Neural cell (in vitro differentiated cells): ENCODE measurements at regions not wholly inside any gene's neighbourhood (a gene's known extent, or its start where the extent isn't known, plus 50 kb on each side); places are given as distances from the start of the nearest gene placed in this dataset.

Experiments
- H2AFZ ChIP-seq: fragments of 200-600, 300-800 bp; sonication (generic), shearing (Covaris generic); 2 replicates; pipeline ENCODE4 v1.6.0; 2014; ENCODE audit warnings: low read depth, mild to moderate bottlenecking, antibody characterized with exemption, low read length, moderate library complexity
- H3F3A ChIP-seq: fragments of 200-600 bp; shearing (Covaris generic); 2 replicates; pipeline ENCODE4 v1.6.1; 2016; ENCODE audit warnings: mild to moderate bottlenecking, moderate library complexity, mixed read lengths, antibody characterized with exemption, low read length; ENCODE audit not compliant: insufficient read depth, poor library complexity, severe bottlenecking
- H3K27ac ChIP-seq: fragments of 200-600, 300-800 bp; sonication (generic), shearing (Covaris generic); 2 replicates; pipeline ENCODE4 v1.5.1; 2014; ENCODE audit warnings: mild to moderate bottlenecking, low read length, moderate library complexity
- H3K27me3 ChIP-seq: fragments of 300-800, 200-600 bp; sonication (generic), shearing (Covaris generic); 2 replicates; pipeline ENCODE4 v1.6.0; 2014; ENCODE audit warnings: mild to moderate bottlenecking, low read depth, low read length, moderate library complexity; ENCODE audit not compliant: insufficient read depth
- H3K36me3 ChIP-seq: fragments of 300-800, 200-600 bp; sonication (generic), shearing (Covaris generic); 2 replicates; pipeline ENCODE4 v1.5.1; 2014; ENCODE audit warnings: mild to moderate bottlenecking, antibody characterized with exemption, low read length, moderate library complexity; ENCODE audit not compliant: insufficient read depth
- H3K4me2 ChIP-seq: fragments of 300-800, 200-600 bp; sonication (generic), shearing (Covaris generic); 2 replicates; pipeline ENCODE4 v1.6.0; 2014; ENCODE audit warnings: mild to moderate bottlenecking, low read length
- H3K4me3 ChIP-seq: fragments of 300-800, 200-600 bp; sonication (generic), shearing (Covaris generic); 2 replicates; pipeline ENCODE4 v1.5.1; 2014; ENCODE audit warnings: mild to moderate bottlenecking, low read length, moderate library complexity
- H3K79me2 ChIP-seq: fragments of 200-600 bp; shearing (Covaris generic); replicated peaks from 2 replicates; pipeline ENCODE4 v1.6.0; 2014; ENCODE audit warnings: mild to moderate bottlenecking, low read length, moderate library complexity; ENCODE audit not compliant: insufficient read depth
- H3K9ac ChIP-seq: fragments of 300-800, 200-600 bp; sonication (generic), shearing (Covaris generic); 2 replicates; pipeline ENCODE4 v1.6.1; 2016; ENCODE audit warnings: mild to moderate bottlenecking, low read length, mixed read lengths
- H3K9me2 ChIP-seq: fragments of 200-600 bp; shearing (Covaris generic); 2 replicates; pipeline ENCODE4 v1.6.1; 2016; ENCODE audit warnings: mild to moderate bottlenecking, low read length, mixed read lengths; ENCODE audit not compliant: insufficient read depth
- H3K9me3 ChIP-seq: fragments of 200-600, 300-800 bp; sonication (generic), shearing (Covaris generic); 2 replicates; pipeline ENCODE4 v1.6.1; 2016; ENCODE audit warnings: mild to moderate bottlenecking, mixed run types, low read length, moderate library complexity, mixed read lengths
- H4K20me1 ChIP-seq: fragments of 200-600 bp; shearing (Covaris generic); 2 replicates; pipeline ENCODE4 v1.6.1; 2016; ENCODE audit warnings: mild to moderate bottlenecking, mixed run types; ENCODE audit not compliant: insufficient read depth
- EP300 ChIP-seq: fragments of 450-650 bp; conservative IDR thresholded peaks from 2 replicates; pipeline ENCODE4 v1.6.1; 2014; ENCODE audit warnings: antibody characterized with exemption, mild to moderate bottlenecking, moderate library complexity; ENCODE audit not compliant: poor library complexity, severe bottlenecking
- EZH2 ChIP-seq: fragments of 200-600, 300-800 bp; shearing (Covaris generic), sonication (generic); IDR thresholded peaks from 2 replicates; pipeline ENCODE4 v1.6.1; 2014; ENCODE audit warnings: antibody characterized with exemption, low read length, borderline replicate concordance, mild to moderate bottlenecking; ENCODE audit not compliant: insufficient read depth, poor library complexity, severe bottlenecking
- MXI1 ChIP-seq: fragments of 450-650 bp; conservative IDR thresholded peaks from 2 replicates; pipeline ENCODE4 v1.6.1; 2014; ENCODE audit warnings: antibody characterized with exemption, mild to moderate bottlenecking; ENCODE audit not compliant: poor library complexity, severe bottlenecking
- POLR2AphosphoS5 ChIP-seq: IDR thresholded peaks from 2 replicates; pipeline ENCODE4 v1.6.1; 2012
- RAD21 ChIP-seq: fragments of 450-650 bp; conservative IDR thresholded peaks from 2 replicates; pipeline ENCODE4 v1.6.1; 2014; ENCODE audit warnings: antibody characterized with exemption, mild to moderate bottlenecking, moderate library complexity
- SMC3 ChIP-seq: fragments of 450-650 bp; conservative IDR thresholded peaks from 2 replicates; pipeline ENCODE4 v1.6.1; 2014; ENCODE audit warnings: antibody characterized with exemption, mild to moderate bottlenecking, moderate library complexity; ENCODE audit not compliant: poor library complexity
- TAF1 ChIP-seq: IDR thresholded peaks from 2 replicates; pipeline ENCODE4 v1.6.1; 2012; ENCODE audit warnings: low read depth
- TF ChIP-seq, protein P1 (sequence below): fragments of 450-650 bp; IDR thresholded peaks from 2 replicates; pipeline ENCODE4 v1.5.1; 2014; ENCODE audit warnings: antibody characterized with exemption, mild to moderate bottlenecking, moderate library complexity; ENCODE audit not compliant: poor library complexity, severe bottlenecking
- TF ChIP-seq, protein P2 (sequence below): IDR thresholded peaks from 2 replicates; pipeline ENCODE4 v1.6.1; 2012; ENCODE audit warnings: borderline replicate concordance

GRCh38 chr7:125516194-125516593 is 586.6 kb upstream of the POT1 start:
- Histone ChIP-seq H3K27me3 (no peaks in the 10 kb centered on the region), H3K9me3 (no peaks in the 10 kb centered on the region), H2AFZ (no peak overlapping the region), H3K9ac (no peak overlapping the region), H3F3A (no peaks in the 10 kb centered on the region), H4K20me1 (no peaks in the 10 kb centered on the region), H3K36me3 (no peaks in the 10 kb centered on the region), H3K4me2 (no peak overlapping the region), H3K4me3 (no peak overlapping the region), H3K9me2 (no peaks in the 10 kb centered on the region), H3K27ac (no peak overlapping the region), H3K79me2 (no peaks in the 10 kb centered on the region)
- TF ChIP-seq EZH2 (no peak), RAD21 (no peak), MXI1 (no peak), EP300 (peak; percentile 32), TAF1 (no peak), SMC3 (no peak), POLR2AphosphoS5 (peak; percentile 31)
- TF ChIP-seq, protein P1, sequence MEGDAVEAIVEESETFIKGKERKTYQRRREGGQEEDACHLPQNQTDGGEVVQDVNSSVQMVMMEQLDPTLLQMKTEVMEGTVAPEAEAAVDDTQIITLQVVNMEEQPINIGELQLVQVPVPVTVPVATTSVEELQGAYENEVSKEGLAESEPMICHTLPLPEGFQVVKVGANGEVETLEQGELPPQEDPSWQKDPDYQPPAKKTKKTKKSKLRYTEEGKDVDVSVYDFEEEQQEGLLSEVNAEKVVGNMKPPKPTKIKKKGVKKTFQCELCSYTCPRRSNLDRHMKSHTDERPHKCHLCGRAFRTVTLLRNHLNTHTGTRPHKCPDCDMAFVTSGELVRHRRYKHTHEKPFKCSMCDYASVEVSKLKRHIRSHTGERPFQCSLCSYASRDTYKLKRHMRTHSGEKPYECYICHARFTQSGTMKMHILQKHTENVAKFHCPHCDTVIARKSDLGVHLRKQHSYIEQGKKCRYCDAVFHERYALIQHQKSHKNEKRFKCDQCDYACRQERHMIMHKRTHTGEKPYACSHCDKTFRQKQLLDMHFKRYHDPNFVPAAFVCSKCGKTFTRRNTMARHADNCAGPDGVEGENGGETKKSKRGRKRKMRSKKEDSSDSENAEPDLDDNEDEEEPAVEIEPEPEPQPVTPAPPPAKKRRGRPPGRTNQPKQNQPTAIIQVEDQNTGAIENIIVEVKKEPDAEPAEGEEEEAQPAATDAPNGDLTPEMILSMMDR = no peak
- TF ChIP-seq, protein P2, sequence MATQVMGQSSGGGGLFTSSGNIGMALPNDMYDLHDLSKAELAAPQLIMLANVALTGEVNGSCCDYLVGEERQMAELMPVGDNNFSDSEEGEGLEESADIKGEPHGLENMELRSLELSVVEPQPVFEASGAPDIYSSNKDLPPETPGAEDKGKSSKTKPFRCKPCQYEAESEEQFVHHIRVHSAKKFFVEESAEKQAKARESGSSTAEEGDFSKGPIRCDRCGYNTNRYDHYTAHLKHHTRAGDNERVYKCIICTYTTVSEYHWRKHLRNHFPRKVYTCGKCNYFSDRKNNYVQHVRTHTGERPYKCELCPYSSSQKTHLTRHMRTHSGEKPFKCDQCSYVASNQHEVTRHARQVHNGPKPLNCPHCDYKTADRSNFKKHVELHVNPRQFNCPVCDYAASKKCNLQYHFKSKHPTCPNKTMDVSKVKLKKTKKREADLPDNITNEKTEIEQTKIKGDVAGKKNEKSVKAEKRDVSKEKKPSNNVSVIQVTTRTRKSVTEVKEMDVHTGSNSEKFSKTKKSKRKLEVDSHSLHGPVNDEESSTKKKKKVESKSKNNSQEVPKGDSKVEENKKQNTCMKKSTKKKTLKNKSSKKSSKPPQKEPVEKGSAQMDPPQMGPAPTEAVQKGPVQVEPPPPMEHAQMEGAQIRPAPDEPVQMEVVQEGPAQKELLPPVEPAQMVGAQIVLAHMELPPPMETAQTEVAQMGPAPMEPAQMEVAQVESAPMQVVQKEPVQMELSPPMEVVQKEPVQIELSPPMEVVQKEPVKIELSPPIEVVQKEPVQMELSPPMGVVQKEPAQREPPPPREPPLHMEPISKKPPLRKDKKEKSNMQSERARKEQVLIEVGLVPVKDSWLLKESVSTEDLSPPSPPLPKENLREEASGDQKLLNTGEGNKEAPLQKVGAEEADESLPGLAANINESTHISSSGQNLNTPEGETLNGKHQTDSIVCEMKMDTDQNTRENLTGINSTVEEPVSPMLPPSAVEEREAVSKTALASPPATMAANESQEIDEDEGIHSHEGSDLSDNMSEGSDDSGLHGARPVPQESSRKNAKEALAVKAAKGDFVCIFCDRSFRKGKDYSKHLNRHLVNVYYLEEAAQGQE = peak; percentile 25

GRCh38 chr7:125512373-125512772 is 582.7 kb upstream of the POT1 start:
- H4K20me1 ChIP-seq = no peaks in the 10 kb centered on the region
- TF ChIP-seq EZH2 = no peak
- no peak overlapping the region for H3K9ac ChIP-seq
- no peaks in the 10 kb centered on the region for H3K79me2 ChIP-seq
- no peak overlapping the region for H2AFZ ChIP-seq
- no peaks in the 10 kb centered on the region for H3K9me2 ChIP-seq
- H3K4me3 ChIP-seq = no peak overlapping the region
- no peaks in the 10 kb centered on the region for H3K9me3 ChIP-seq
- no peak overlapping the region for H3K27ac ChIP-seq
- H3F3A ChIP-seq = no peaks in the 10 kb centered on the region
- H3K36me3 ChIP-seq = no peaks in the 10 kb centered on the region
- H3K27me3 ChIP-seq = no peaks in the 10 kb centered on the region
- H3K4me2 ChIP-seq = no peak overlapping the region

- H3K36me3 ChIP-seq = no peaks in the 10 kb centered on the region
- no peak overlapping the region for H2AFZ ChIP-seq
- no peak overlapping the region for H3K4me2 ChIP-seq
- H4K20me1 ChIP-seq = no peaks in the 10 kb centered on the region
- H3K9me2 ChIP-seq = no peaks in the 10 kb centered on the region
- no peak overlapping the region for H3K27ac ChIP-seq
- H3K79me2 ChIP-seq = no peaks in the 10 kb centered on the region
- H3F3A ChIP-seq = no peaks in the 10 kb centered on the region
- no peak overlapping the region for H3K4me3 ChIP-seq
- H3K27me3 ChIP-seq = no peaks in the 10 kb centered on the region
- TF ChIP-seq MXI1 (no peak), RAD21 (no peak), TAF1 (no peak), SMC3 (no peak), EP300 (no peak), EZH2 (no peak), POLR2AphosphoS5 (no peak)
- TF ChIP-seq, protein P1 = no peak
- TF ChIP-seq, protein P2 = no peak
- H3K9me3 ChIP-seq = no peaks in the 10 kb centered on the region
- no peak overlapping the region for H3K9ac ChIP-seq
Observed at GRCh38 chr7:125511310-125511709, 581.7 kb upstream of the POT1 start.
